HG03571 (cell line): ENCODE measurements at regions not wholly inside any gene's neighbourhood (a gene's known extent, or its start where the extent isn't known, plus 50 kb on each side); places are given as distances from the start of the nearest gene placed in this dataset.
A peak's percentile ranks its signal among the peaks of the same experiment; 100 is the strongest.
"Not testable (repeated sequence)": the region's sequence is repeated elsewhere in the genome, so short reads cannot be mapped to it uniquely, and the experiment has no call there.

Source experiments
- ATAC-seq: cut with Tn5 transposase; IDR thresholded peaks from one replicate; pipeline ENCODE4 v1.9.1; 2021; ENCODE audit not compliant: unreplicated experiment

- no peak for ATAC-seq
These were observed 118.9 kb upstream of the NMUR2 start for GRCh38 chr5:152523964-152524363.

- peak; percentile 64 for ATAC-seq
These were observed 122.4 kb upstream of the NMUR2 start for GRCh38 chr5:152527358-152528052.

- no peak for ATAC-seq
These were observed 124.4 kb upstream of the NMUR2 start for GRCh38 chr5:152529440-152529839.

GRCh38 chr5:152532714-152533113 lies 127.6 kb upstream of the NMUR2 start:
- ATAC-seq = no peak

- no peak for ATAC-seq
These were observed 129.6 kb upstream of the NMUR2 start for GRCh38 chr5:152534641-152535040.

- no peak for ATAC-seq
These were observed 137.7 kb upstream of the NMUR2 start for GRCh38 chr5:152542741-152543140.

GRCh38 chr5:152546493-152546892 lies 141.4 kb upstream of the NMUR2 start:
- ATAC-seq = no peak

GRCh38 chr5:152547202-152547601 lies 142.1 kb upstream of the NMUR2 start:
- ATAC-seq = no peak

GRCh38 chr5:152549709-152550108 lies 144.6 kb upstream of the NMUR2 start:
- ATAC-seq = no peak

- ATAC-seq = no peak
These were observed 146.0 kb upstream of the NMUR2 start for GRCh38 chr5:152551061-152551460.

GRCh38 chr5:152556784-152557183 lies 151.7 kb upstream of the NMUR2 start:
- no peak for ATAC-seq

GRCh38 chr5:152560512-152561137 lies 155.5 kb upstream of the NMUR2 start:
- no peak for ATAC-seq

GRCh38 chr5:152568016-152568415 lies 162.9 kb upstream of the NMUR2 start:
- ATAC-seq = no peak

- ATAC-seq = no peak
These were observed 167.7 kb upstream of the NMUR2 start for GRCh38 chr5:152572812-152573211.

GRCh38 chr5:152584103-152584502 lies 179.0 kb upstream of the NMUR2 start:
- no peak for ATAC-seq

GRCh38 chr5:152592416-152592815 lies 187.3 kb upstream of the NMUR2 start:
- no peak for ATAC-seq

GRCh38 chr5:152593388-152593787 lies 188.3 kb upstream of the NMUR2 start:
- ATAC-seq = no peak

GRCh38 chr5:152595405-152595804 lies 190.3 kb upstream of the NMUR2 start:
- no peak for ATAC-seq

GRCh38 chr5:152599096-152599495 lies 194.0 kb upstream of the NMUR2 start:
- ATAC-seq = no peak

GRCh38 chr5:152601806-152602732 lies 197.0 kb upstream of the NMUR2 start:
- ATAC-seq = no peak

GRCh38 chr5:152606050-152606449 lies 201.0 kb upstream of the NMUR2 start:
- not testable (repeated sequence) for ATAC-seq
